ENCODE measurements at regions not wholly inside any gene's neighbourhood (a gene's known extent, or its start where the extent isn't known, plus 50 kb on each side); places are given as distances from the start of the nearest gene placed in this dataset.

- no peak overlapping the region for H3K4me3 ChIP-seq (ENCODE audit: low read depth, low read length)
- DNase-seq (ENCODE audit: low read depth) = peak; percentile 67
- no peak for TF ChIP-seq CTCF (IDR thresholded peaks at IDR 0.05; ENCODE audit: insufficient read depth, low read length)
Observed at GRCh38 chr5:27612161-27612560, 573.8 kb upstream of the CDH9 start.

DNA sequence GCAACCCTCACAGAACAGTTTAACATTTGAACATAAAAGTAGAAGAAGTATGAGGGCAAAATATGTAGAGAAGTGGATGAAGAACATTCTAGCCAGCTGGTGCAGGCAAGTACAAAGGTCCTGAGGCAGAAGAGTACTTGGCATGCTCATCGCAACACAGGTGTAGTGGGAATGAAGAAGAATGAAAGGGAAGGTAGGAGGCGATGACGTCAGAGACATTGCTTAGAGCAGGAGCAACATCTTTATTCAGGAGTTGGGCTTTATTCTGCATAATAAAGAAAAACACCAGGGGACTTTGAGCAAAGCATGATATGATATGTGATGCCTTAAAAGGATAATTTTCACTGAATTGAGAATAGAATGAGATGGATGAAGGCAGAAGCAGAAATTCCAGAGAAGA, 570.6 kb upstream of the CDH9 start:
- H3K4me3 ChIP-seq (ENCODE audit: low read depth, low read length) = no peak overlapping the region
- TF ChIP-seq CTCF (IDR thresholded peaks at IDR 0.05; ENCODE audit: insufficient read depth, low read length) = no peak
- no peak for DNase-seq (ENCODE audit: low read depth)

- peak; percentile 34 for DNase-seq (ENCODE audit: low read depth)
- H3K4me3 ChIP-seq (ENCODE audit: low read depth, low read length) = no peak overlapping the region
- no peak for TF ChIP-seq CTCF (IDR thresholded peaks at IDR 0.05; ENCODE audit: insufficient read depth, low read length)
Observed at GRCh38 chr5:27598576-27598975, 560.2 kb upstream of the CDH9 start.

DNA sequence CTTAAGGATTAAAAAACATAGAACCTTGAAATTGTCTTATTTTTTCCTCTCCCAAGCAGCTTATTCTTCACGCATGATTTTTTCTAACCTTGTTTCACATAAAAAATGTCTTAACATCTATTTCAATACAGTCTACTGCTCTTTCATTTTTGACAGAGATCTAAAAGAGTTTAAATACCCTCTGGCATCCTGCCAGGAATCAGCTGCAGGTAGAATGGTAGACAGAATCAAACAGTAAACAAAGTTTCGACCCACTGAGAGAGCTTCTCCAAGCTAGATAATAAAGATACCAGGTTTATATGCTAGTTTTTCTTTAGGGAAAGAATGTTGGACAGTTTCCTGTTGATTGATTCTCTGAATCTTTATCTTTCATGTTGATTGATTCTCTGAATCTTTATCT, 555.8 kb upstream of the CDH9 start:
- no peak for DNase-seq (ENCODE audit: low read depth)
- no peak overlapping the region for H3K4me3 ChIP-seq (ENCODE audit: low read depth, low read length)
- no peak for TF ChIP-seq CTCF (IDR thresholded peaks at IDR 0.05; ENCODE audit: insufficient read depth, low read length)

- no peak for TF ChIP-seq CTCF (IDR thresholded peaks at IDR 0.05; ENCODE audit: insufficient read depth, low read length)
- DNase-seq (ENCODE audit: low read depth) = peak; percentile 67
- H3K4me3 ChIP-seq (ENCODE audit: low read depth, low read length) = no peak overlapping the region
Observed at GRCh38 chr5:27592231-27592630, 553.8 kb upstream of the CDH9 start.

GRCh38 chr5:27590503-27590902, 552.1 kb upstream of the CDH9 start:
- DNase-seq (ENCODE audit: low read depth) = no peak
- no peak for TF ChIP-seq CTCF (IDR thresholded peaks at IDR 0.05; ENCODE audit: insufficient read depth, low read length)
- no peak overlapping the region for H3K4me3 ChIP-seq (ENCODE audit: low read depth, low read length)

DNA sequence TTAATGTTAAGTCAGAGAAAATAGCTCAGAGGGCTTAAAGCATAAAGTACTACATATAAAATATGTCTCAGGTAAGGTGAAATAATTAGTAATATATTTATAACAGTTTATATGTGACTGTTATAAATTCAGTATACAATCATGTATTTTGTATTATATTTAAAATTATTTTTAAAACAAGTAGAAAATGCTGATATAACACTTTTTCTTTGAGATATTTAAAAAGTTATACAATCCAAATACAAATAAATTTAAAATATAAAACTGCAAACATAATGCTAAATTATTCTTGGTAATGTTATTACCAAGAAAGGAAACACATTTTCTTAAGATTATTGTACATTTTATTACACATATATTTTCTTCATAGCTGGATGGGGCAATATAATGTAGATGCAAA, 539.9 kb upstream of the CDH9 start:
- TF ChIP-seq CTCF (IDR thresholded peaks at IDR 0.05; ENCODE audit: insufficient read depth, low read length) = no peak
- H3K4me3 ChIP-seq (ENCODE audit: low read depth, low read length) = no peak overlapping the region
- no peak for DNase-seq (ENCODE audit: low read depth)
